Activated CD8-positive, alpha-beta memory T cell treated with anti-CD3 and anti-CD28 coated beads for 48 hours (primary cell): ENCODE measurements at regions not wholly inside any gene's neighbourhood (a gene's known extent, or its start where the extent isn't known, plus 50 kb on each side); places are given as distances from the start of the nearest gene placed in this dataset.

ENCODE experiments used
- DNase-seq, 3 experiments: peaks; one replicate each; pipeline ENCODE4 v3.0.0-alpha.2; 2020; ENCODE audit warnings: low read depth in 2 of 3, low spot score in 2 of 3

- no peak for DNase-seq
These were observed 1007.5 kb upstream of the EEF2KMT start for GRCh38 chr16:6105115-6105514.

- no peak for DNase-seq
These were observed 1006.8 kb upstream of the EEF2KMT start for GRCh38 chr16:6104428-6104827.

GRCh38 chr16:6103561-6103960 lies 1006.0 kb upstream of the EEF2KMT start:
- DNase-seq = no peak

GRCh38 chr16:6099102-6099501 lies 1001.5 kb upstream of the EEF2KMT start:
- no peak for DNase-seq

- no peak for DNase-seq
These were observed 999.5 kb upstream of the EEF2KMT start for GRCh38 chr16:6096931-6097670.

- no peak for DNase-seq
These were observed 997.8 kb upstream of the EEF2KMT start for GRCh38 chr16:6095414-6095813.

GRCh38 chr16:6091021-6091420 lies 993.4 kb upstream of the EEF2KMT start:
- no peak for DNase-seq

GRCh38 chr16:6081320-6081976 lies 983.9 kb upstream of the EEF2KMT start:
- DNase-seq = no peak

GRCh38 chr16:6076631-6077030 lies 979.0 kb upstream of the EEF2KMT start:
- no peak for DNase-seq

- no peak for DNase-seq
These were observed 970.5 kb upstream of the EEF2KMT start for GRCh38 chr16:6068063-6068462.

GRCh38 chr16:6066652-6067051 lies 969.1 kb upstream of the EEF2KMT start:
- DNase-seq = no peak

GRCh38 chr16:6063526-6063925 lies 965.9 kb upstream of the EEF2KMT start:
- DNase-seq = no peak

GRCh38 chr16:6059671-6060070 lies 962.1 kb upstream of the EEF2KMT start:
- DNase-seq = no peak

GRCh38 chr16:6057821-6058220 lies 960.2 kb upstream of the EEF2KMT start:
- DNase-seq = no peak

- no peak for DNase-seq
These were observed 950.4 kb upstream of the EEF2KMT start for GRCh38 chr16:6048017-6048416.

GRCh38 chr16:6047325-6047724 lies 949.7 kb upstream of the EEF2KMT start:
- DNase-seq = no peak

- no peak for DNase-seq
These were observed 941.5 kb upstream of the EEF2KMT start for GRCh38 chr16:6038941-6039645.

- DNase-seq = no peak
These were observed 937.6 kb upstream of the EEF2KMT start for GRCh38 chr16:6035161-6035560.

GRCh38 chr16:6034511-6034910 lies 936.9 kb upstream of the EEF2KMT start:
- no peak for DNase-seq

- no peak for DNase-seq
These were observed 934.8 kb upstream of the EEF2KMT start for GRCh38 chr16:6032438-6032837.

- no peak for DNase-seq
These were observed 934.0 kb upstream of the EEF2KMT start for GRCh38 chr16:6031567-6031966.

- DNase-seq = no peak
These were observed 933.5 kb upstream of the EEF2KMT start for GRCh38 chr16:6031102-6031501.
